ENCODE measurements at regions not wholly inside any gene's neighbourhood (a gene's known extent, or its start where the extent isn't known, plus 50 kb on each side); places are given as distances from the start of the nearest gene placed in this dataset.
"Not testable (repeated sequence)": the region's sequence is repeated elsewhere in the genome, so short reads cannot be mapped to it uniquely, and the experiment has no call there.

- not testable (repeated sequence) for TF ChIP-seq CTCF, POLR2A (IDR thresholded peaks at IDR 0.05)
Measured at GRCh38 chr15:21352670-21353318, 87.5 kb downstream of the POTEB3 start.
